K562 (cell line): ENCODE measurements at regions not wholly inside any gene's neighbourhood (a gene's known extent, or its start where the extent isn't known, plus 50 kb on each side); places are given as distances from the start of the nearest gene placed in this dataset.

Experiments
- ATAC-seq: fragments of 200-7000 bp; cut with Tn5 transposase; 3 replicates; pipeline ENCODE4 v1.9.1; 2020; ENCODE audit warnings: moderate library complexity
- BruUV-seq: library from RNA; stranded (reverse); fragments of 400-500 nt; replicated peaks from 2 replicates; lab custom pipeline; 2021; lab: Mats Ljungman, UMichigan
- CTCF ChIA-PET: fragments of 300-600 bp; formaldehyde crosslinking; extraction: SDS; loops from one replicate; lab custom pipeline; 2021; ENCODE audit warnings: low intra/inter-chr PET ratio; lab: Yijun Ruan, JAX
- POLR2A ChIA-PET: fragments of 300-600, 350-650 bp; sonication (Branson Sonifier 250); formaldehyde crosslinking; extraction: SDS; loops from one replicate; lab custom pipeline; 2021; ENCODE audit warnings: antibody characterized with exemption, inconsistent platforms; lab: Yijun Ruan, JAX
- DNase-seq, 4 experiments: peaks; one replicate each; pipeline versions ENCODE4 v3.0.0 to v3.0.0-alpha.2; 2011 to 2018; ENCODE audit warnings: low spot score in 3 of 4, mixed read lengths in 3 of 4; ENCODE audit errors: extremely low read depth in 1 of 4
- FAIRE-seq: peaks from 2 replicates; lab custom pipeline; 2011; peaks lifted over from hg19 to GRCh38; lab: Jason Lieb, UNC
- H2AFZ ChIP-seq: 2 replicates; pipeline ENCODE4 v1.6.0; 2011; ENCODE audit warnings: low read depth, low read length, control low read depth, inconsistent platforms
- H3K27ac ChIP-seq: fragments of 200-600 bp; 3 replicates; pipeline ENCODE4 v1.8.0; 2011; ENCODE audit warnings: low read depth, mild to moderate bottlenecking, control low read depth, inconsistent platforms, low read length, moderate library complexity, mixed read lengths; ENCODE audit errors: extremely low read depth
- H3K27me3 ChIP-seq, 2 experiments: fragments of 300-600 bp in 1 of 2; 2 replicates in 1 of 2; 3 replicates in 1 of 2; pipeline versions ENCODE4 v1.6.0 to v1.8.0; 2011; ENCODE audit warnings: inconsistent platforms in 2 of 2, low read length in 2 of 2, mild to moderate bottlenecking in 1 of 2, mixed read lengths in 1 of 2, moderate library complexity in 1 of 2; ENCODE audit not compliant: control insufficient read depth in 2 of 2, insufficient read depth in 2 of 2
- H3K36me3 ChIP-seq: fragments of 300-600 bp; 3 replicates; pipeline ENCODE4 v1.8.0; 2011; ENCODE audit warnings: mild to moderate bottlenecking, low read length, inconsistent platforms; ENCODE audit not compliant: control insufficient read depth, insufficient read depth
- H3K4me1 ChIP-seq, 2 experiments: fragments of 200-600 bp in 1 of 2; replicated peaks in 1 of 2; 2 replicates in 1 of 2; 3 replicates in 1 of 2; pipeline versions ENCODE4 v1.5.1 to v1.8.0; 2011; ENCODE audit warnings: inconsistent platforms in 2 of 2, low read length in 2 of 2, mild to moderate bottlenecking in 1 of 2, mixed read lengths in 1 of 2, moderate library complexity in 1 of 2; ENCODE audit not compliant: control insufficient read depth in 2 of 2, insufficient read depth in 2 of 2
- H3K4me2 ChIP-seq: 2 replicates; pipeline ENCODE4 v1.6.1; 2011; ENCODE audit warnings: low read length, control low read depth, inconsistent platforms, mixed read lengths; ENCODE audit not compliant: insufficient read depth
- H3K4me3 ChIP-seq: fragments of 200-600 bp; sonication (generic), shearing (Covaris generic); 2 replicates; pipeline ENCODE4 v1.5.1; 2016; ENCODE audit warnings: control low read depth, inconsistent platforms
- H3K79me2 ChIP-seq: fragments of 200-600 bp; 3 replicates; pipeline ENCODE4 v1.8.0; 2011; ENCODE audit warnings: low read length, inconsistent platforms; ENCODE audit not compliant: control insufficient read depth, insufficient read depth
- H3K9ac ChIP-seq, 2 experiments: 2 replicates each; pipeline versions ENCODE4 v1.6.0 to v1.6.1; 2011; ENCODE audit warnings: low read depth in 2 of 2, low read length in 2 of 2, control low read depth in 1 of 2, inconsistent platforms in 1 of 2, mild to moderate bottlenecking in 1 of 2, mixed read lengths in 1 of 2; ENCODE audit not compliant: insufficient read depth in 1 of 2
- H3K9me1 ChIP-seq: one replicate; pipeline ENCODE4 v1.6.0; 2011; ENCODE audit warnings: inconsistent platforms, mild to moderate bottlenecking, low read length, moderate library complexity; ENCODE audit not compliant: control insufficient read depth, insufficient read depth
- H3K9me3 ChIP-seq: replicated peaks from 2 replicates; pipeline ENCODE4 v1.5.1; 2011; ENCODE audit warnings: low read depth, low read length, inconsistent platforms; ENCODE audit not compliant: control insufficient read depth, insufficient read depth
- H4K20me1 ChIP-seq: replicated peaks from 2 replicates; pipeline ENCODE4 v1.6.1; 2011; ENCODE audit warnings: low read length, inconsistent platforms, mixed read lengths; ENCODE audit not compliant: control insufficient read depth, insufficient read depth
- HEY1 ChIP-seq: fragments of 250-450 bp; sonication (Bioruptor Pico); IDR thresholded peaks from 2 replicates; pipeline ENCODE4 v1.5.0; 2020; ENCODE audit warnings: mild to moderate bottlenecking, moderate library complexity, borderline replicate concordance
- HNRNPLL ChIP-seq: fragments of 200-400 bp; formaldehyde crosslinking; IDR thresholded peaks from 2 replicates; pipeline ENCODE4 v1.6.1; 2017; ENCODE audit warnings: low read length, low read depth, mild to moderate bottlenecking; ENCODE audit not compliant: poor library complexity, severe bottlenecking
- MTA2 ChIP-seq: fragments of 450-650 bp; IDR thresholded peaks from 2 replicates; pipeline ENCODE4 v1.6.1; 2016; ENCODE audit warnings: low read depth
- MYNN ChIP-seq, 2 experiments: sonication (generic); formaldehyde crosslinking in 1 of 2; IDR thresholded peaks; 2 replicates each; pipeline versions ENCODE4 v1.5.0 to v1.6.1; 2016 to 2020; ENCODE audit warnings: antibody characterized with exemption in 1 of 2, missing genetic modification reagents in 1 of 2
- RBM22 ChIP-seq: fragments of 200-400 bp; formaldehyde crosslinking; IDR thresholded peaks from 2 replicates; pipeline ENCODE4 v1.6.1; 2018; ENCODE audit warnings: low read length, low read depth; ENCODE audit not compliant: poor library complexity, severe bottlenecking
- ZNF644 ChIP-seq: fragments of 200-800 bp; sonication (Bioruptor generic); IDR thresholded peaks from 2 replicates; pipeline ENCODE4 v1.6.1; 2016; ENCODE audit warnings: low read depth, missing genetic modification characterization, missing compliant biosample characterization
- ZSCAN32 ChIP-seq: fragments of 450-650 bp; formaldehyde crosslinking; IDR thresholded peaks from 2 replicates; pipeline ENCODE4 v1.4.0; 2020; ENCODE audit warnings: mild to moderate bottlenecking, moderate library complexity
- WGBS: fragments of 100-300 bp; shearing (Covaris generic); methylation state at CpG from one replicate; pipeline ENCODE4 v1.1.6; 2016; ENCODE audit warnings: low coverage, mixed read lengths; ENCODE audit not compliant: insufficient coverage; ENCODE audit errors: missing lambda C conversion rate; 5-methylcytosine and 5-hydroxymethylcytosine counted together
- in situ Hi-C: fragments of 300-500 bp; cut with MboI; formaldehyde crosslinking; loops from 4 replicates; pipeline ENCODE4 v1.15.0; 2018; ENCODE audit warnings: inconsistent platforms, mixed read lengths
- intact Hi-C: fragments of 100-400 bp; cut with micrococcal nuclease; formaldehyde crosslinking; loops from 2 replicates; pipeline ENCODE4 v1.14.2; 2022
- TF ChIP-seq, protein P1 (sequence below): fragments of 450-650 bp; IDR thresholded peaks from 2 replicates; pipeline ENCODE4 v1.6.1; 2016; ENCODE audit warnings: missing biosample characterization, missing genetic modification characterization
- TF ChIP-seq, protein P2 (sequence below): fragments of 250-450 bp; sonication (Bioruptor Pico); IDR thresholded peaks from 2 replicates; pipeline ENCODE4 v1.9.0; 2021; ENCODE audit warnings: mild to moderate bottlenecking, inconsistent platforms
- TF ChIP-seq, protein P3 (sequence below): fragments of 450-650 bp; formaldehyde crosslinking; IDR thresholded peaks from 2 replicates; pipeline ENCODE4 v1.4.0; 2020; ENCODE audit warnings: mild to moderate bottlenecking

DNA sequence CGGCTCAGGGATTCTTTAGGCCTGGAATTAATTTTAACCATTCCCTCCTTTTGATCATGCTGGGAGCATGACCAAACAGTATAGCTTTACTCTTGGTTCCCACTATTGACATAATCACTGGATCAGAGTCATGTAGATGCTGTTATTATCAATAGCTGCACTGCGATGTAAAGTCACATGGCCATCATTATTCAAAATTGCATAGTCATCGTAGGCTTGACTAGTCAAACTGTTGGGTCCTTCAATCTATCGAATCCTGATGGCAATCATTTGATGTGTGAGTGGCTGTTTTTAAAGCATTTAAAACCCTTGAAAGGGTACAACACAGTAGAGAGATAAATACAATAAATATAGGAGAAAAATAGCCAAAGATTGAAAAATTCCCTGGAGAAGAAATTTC lies 1194.1 kb downstream of the EFNA5 start:
- H3K4me2 ChIP-seq: no peak overlapping the region
- no peak overlapping the region for H2AFZ ChIP-seq
- H4K20me1 ChIP-seq: no peaks in the 10 kb centered on the region
- H3K27me3 ChIP-seq: no peaks in the 10 kb centered on the region
- no peak overlapping the region for H3K9ac ChIP-seq
- in situ Hi-C loops (no loop called here), intact Hi-C loops (no loop called here)
- CTCF ChIA-PET: no interaction called here
- no TSS peak for BruUV-seq
- H3K36me3 ChIP-seq: no peaks in the 10 kb centered on the region
- WGBS: 0% methylated on average over 4 of the region's 4 CpGs
- POLR2A ChIA-PET: no interaction called here
- TF ChIP-seq, protein P1, sequence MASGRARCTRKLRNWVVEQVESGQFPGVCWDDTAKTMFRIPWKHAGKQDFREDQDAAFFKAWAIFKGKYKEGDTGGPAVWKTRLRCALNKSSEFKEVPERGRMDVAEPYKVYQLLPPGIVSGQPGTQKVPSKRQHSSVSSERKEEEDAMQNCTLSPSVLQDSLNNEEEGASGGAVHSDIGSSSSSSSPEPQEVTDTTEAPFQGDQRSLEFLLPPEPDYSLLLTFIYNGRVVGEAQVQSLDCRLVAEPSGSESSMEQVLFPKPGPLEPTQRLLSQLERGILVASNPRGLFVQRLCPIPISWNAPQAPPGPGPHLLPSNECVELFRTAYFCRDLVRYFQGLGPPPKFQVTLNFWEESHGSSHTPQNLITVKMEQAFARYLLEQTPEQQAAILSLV: no peak
- TF ChIP-seq MTA2 (no peak), ZNF644 (tag) (no peak), RBM22 (no peak), HNRNPLL (no peak), MYNN (IDR thresholded peaks at IDR 0.05) (no peak), MYNN (CRISPR knock-in tag; IDR thresholded peaks at IDR 0.05) (no peak), ZSCAN32 (CRISPR knock-in tag) (no peak), HEY1 (no peak)
- TF ChIP-seq, protein P2, sequence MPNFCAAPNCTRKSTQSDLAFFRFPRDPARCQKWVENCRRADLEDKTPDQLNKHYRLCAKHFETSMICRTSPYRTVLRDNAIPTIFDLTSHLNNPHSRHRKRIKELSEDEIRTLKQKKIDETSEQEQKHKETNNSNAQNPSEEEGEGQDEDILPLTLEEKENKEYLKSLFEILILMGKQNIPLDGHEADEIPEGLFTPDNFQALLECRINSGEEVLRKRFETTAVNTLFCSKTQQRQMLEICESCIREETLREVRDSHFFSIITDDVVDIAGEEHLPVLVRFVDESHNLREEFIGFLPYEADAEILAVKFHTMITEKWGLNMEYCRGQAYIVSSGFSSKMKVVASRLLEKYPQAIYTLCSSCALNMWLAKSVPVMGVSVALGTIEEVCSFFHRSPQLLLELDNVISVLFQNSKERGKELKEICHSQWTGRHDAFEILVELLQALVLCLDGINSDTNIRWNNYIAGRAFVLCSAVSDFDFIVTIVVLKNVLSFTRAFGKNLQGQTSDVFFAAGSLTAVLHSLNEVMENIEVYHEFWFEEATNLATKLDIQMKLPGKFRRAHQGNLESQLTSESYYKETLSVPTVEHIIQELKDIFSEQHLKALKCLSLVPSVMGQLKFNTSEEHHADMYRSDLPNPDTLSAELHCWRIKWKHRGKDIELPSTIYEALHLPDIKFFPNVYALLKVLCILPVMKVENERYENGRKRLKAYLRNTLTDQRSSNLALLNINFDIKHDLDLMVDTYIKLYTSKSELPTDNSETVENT (CRISPR knock-in tag): no peak
- TF ChIP-seq, protein P3, sequence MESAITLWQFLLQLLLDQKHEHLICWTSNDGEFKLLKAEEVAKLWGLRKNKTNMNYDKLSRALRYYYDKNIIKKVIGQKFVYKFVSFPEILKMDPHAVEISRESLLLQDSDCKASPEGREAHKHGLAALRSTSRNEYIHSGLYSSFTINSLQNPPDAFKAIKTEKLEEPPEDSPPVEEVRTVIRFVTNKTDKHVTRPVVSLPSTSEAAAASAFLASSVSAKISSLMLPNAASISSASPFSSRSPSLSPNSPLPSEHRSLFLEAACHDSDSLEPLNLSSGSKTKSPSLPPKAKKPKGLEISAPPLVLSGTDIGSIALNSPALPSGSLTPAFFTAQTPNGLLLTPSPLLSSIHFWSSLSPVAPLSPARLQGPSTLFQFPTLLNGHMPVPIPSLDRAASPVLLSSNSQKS (CRISPR knock-in tag): no peak
- H3K79me2 ChIP-seq: no peaks in the 10 kb centered on the region
- H3K27ac ChIP-seq: no peak overlapping the region
- no peak overlapping the region for H3K4me3 ChIP-seq
- no peak for FAIRE-seq
- no peak for ATAC-seq
- H3K9me3 ChIP-seq: no peaks in the 10 kb centered on the region; the same call in 1 of the 2 replicates
- DNase-seq: no peak
- H3K4me1 ChIP-seq: no peaks in the 10 kb centered on the region
- H3K9me1 ChIP-seq: no peaks in the 10 kb centered on the region
